HEK293 (cell line): ENCODE measurements at regions not wholly inside any gene's neighbourhood (a gene's known extent, or its start where the extent isn't known, plus 50 kb on each side); places are given as distances from the start of the nearest gene placed in this dataset.

Source experiments
- CTCF ChIA-PET: fragments of 350-600 bp; formaldehyde crosslinking; extraction: SDS; loops from one replicate; lab custom pipeline; 2021; ENCODE audit warnings: antibody characterized with exemption; lab: Yijun Ruan, JAX
- POLR2A ChIA-PET: fragments of 300-600 bp; formaldehyde crosslinking; extraction: SDS; loops from one replicate; lab custom pipeline; 2020; ENCODE audit warnings: antibody characterized with exemption, inconsistent platforms; lab: Yijun Ruan, JAX
- H3K27ac ChIP-seq: fragments of 200-500 bp; sonication (Bioruptor generic); 2 replicates; pipeline ENCODE4 v1.5.1; 2014; ENCODE audit warnings: low read depth, low read length, control low read depth, inconsistent platforms; ENCODE audit errors: extremely low read depth
- H3K36me3 ChIP-seq, 2 experiments: fragments of 200-500 bp in 1 of 2; sonication (Bioruptor generic) in 1 of 2; 1 replicate in 1 of 2; 2 replicates in 1 of 2; pipeline ENCODE4 v1.5.1; 2014 to 2017; ENCODE audit warnings: inconsistent platforms in 2 of 2, low read length in 2 of 2; ENCODE audit not compliant: control insufficient read depth in 2 of 2, insufficient read depth in 1 of 2
- H3K4me1 ChIP-seq: fragments of 200-500 bp; sonication (Bioruptor generic); 2 replicates; pipeline ENCODE4 v1.5.1; 2014; ENCODE audit warnings: mild to moderate bottlenecking, low read length, inconsistent platforms; ENCODE audit not compliant: control insufficient read depth, insufficient read depth
- H3K4me3 ChIP-seq: 2 replicates; pipeline ENCODE4 v1.5.1; 2011; ENCODE audit warnings: low read depth, mild to moderate bottlenecking, control low read depth, low read length, moderate library complexity
- H3K9me3 ChIP-seq: fragments of 200-500 bp; sonication (Bioruptor generic); 2 replicates; pipeline ENCODE4 v1.5.1; 2014; ENCODE audit warnings: low read depth, low read length, inconsistent platforms; ENCODE audit not compliant: control insufficient read depth, insufficient read depth
- KLF10 ChIP-seq: fragments of 450-650 bp; IDR thresholded peaks from 2 replicates; pipeline ENCODE4 v1.5.1; 2018; ENCODE audit warnings: missing biosample characterization, mild to moderate bottlenecking, missing genetic modification characterization
- KLF8 ChIP-seq: fragments of 450-650 bp; formaldehyde crosslinking; IDR thresholded peaks from 2 replicates; pipeline ENCODE4 v1.5.1; 2016; ENCODE audit warnings: missing biosample characterization, missing genetic modification characterization
- KLF9 ChIP-seq: fragments of 450-650 bp; formaldehyde crosslinking; IDR thresholded peaks from 2 replicates; pipeline ENCODE4 v1.5.1; 2016; ENCODE audit warnings: missing biosample characterization, missing genetic modification characterization, low read depth
- MEIS1 ChIP-seq: sonication (generic); formaldehyde crosslinking; IDR thresholded peaks from 2 replicates; pipeline ENCODE4 v1.8.1; 2022; ENCODE audit warnings: missing genetic modification reagents, mild to moderate bottlenecking, borderline replicate concordance
- TRIM28 ChIP-seq: IDR thresholded peaks from 2 replicates; pipeline ENCODE4 v1.6.1; 2011; ENCODE audit warnings: low read length, control low read depth, borderline replicate concordance
- ZFHX2 ChIP-seq: fragments of 450-650 bp; formaldehyde crosslinking; conservative IDR thresholded peaks from 2 replicates; pipeline ENCODE4 v1.5.1; 2016; ENCODE audit warnings: missing biosample characterization, missing genetic modification characterization
- ZNF114 ChIP-seq: fragments of 450-650 bp; formaldehyde crosslinking; IDR thresholded peaks from 2 replicates; pipeline ENCODE4 v1.5.0; 2017; ENCODE audit warnings: missing biosample characterization, missing genetic modification characterization
- ZNF155 ChIP-seq: fragments of 450-650 bp; formaldehyde crosslinking; IDR thresholded peaks from 2 replicates; pipeline ENCODE4 v1.5.1; 2016; ENCODE audit warnings: missing biosample characterization, missing genetic modification characterization
- ZNF16 ChIP-seq: fragments of 450-650 bp; formaldehyde crosslinking; IDR thresholded peaks from 2 replicates; pipeline ENCODE4 v1.5.1; 2016; ENCODE audit warnings: low read depth, missing biosample characterization, missing genetic modification characterization
- ZNF221 ChIP-seq: fragments of 450-650 bp; formaldehyde crosslinking; IDR thresholded peaks from 2 replicates; pipeline ENCODE4 v1.5.1; 2017; ENCODE audit warnings: missing biosample characterization, missing genetic modification characterization, borderline replicate concordance
- ZNF366 ChIP-seq: fragments of 450-650 bp; formaldehyde crosslinking; conservative IDR thresholded peaks from 2 replicates; pipeline ENCODE4 v1.5.1; 2016; ENCODE audit warnings: missing biosample characterization, missing genetic modification characterization
- ZNF37A ChIP-seq: fragments of 450-650 bp; IDR thresholded peaks from 2 replicates; pipeline ENCODE4 v1.5.1; 2018; ENCODE audit warnings: missing biosample characterization, missing genetic modification characterization
- ZNF423 ChIP-seq: fragments of 450-650 bp; formaldehyde crosslinking; IDR thresholded peaks from 2 replicates; pipeline ENCODE4 v1.5.1; 2016; ENCODE audit warnings: missing biosample characterization, missing genetic modification characterization
- ZNF473 ChIP-seq: fragments of 450-650 bp; formaldehyde crosslinking; IDR thresholded peaks from 2 replicates; pipeline ENCODE4 v1.5.1; 2017; ENCODE audit warnings: missing biosample characterization, missing genetic modification characterization
- ZNF530 ChIP-seq: fragments of 450-650 bp; formaldehyde crosslinking; IDR thresholded peaks from 2 replicates; pipeline ENCODE4 v1.5.1; 2016; ENCODE audit warnings: low read depth, missing biosample characterization, missing genetic modification characterization
- ZNF558 ChIP-seq: fragments of 450-650 bp; formaldehyde crosslinking; IDR thresholded peaks from 2 replicates; pipeline ENCODE4 v1.5.1; 2016; ENCODE audit warnings: missing biosample characterization, missing genetic modification characterization
- ZNF600 ChIP-seq: fragments of 450-650 bp; formaldehyde crosslinking; IDR thresholded peaks from 2 replicates; pipeline ENCODE4 v1.5.1; 2016; ENCODE audit warnings: missing biosample characterization, missing genetic modification characterization
- ZNF610 ChIP-seq: fragments of 450-650 bp; formaldehyde crosslinking; IDR thresholded peaks from 2 replicates; pipeline ENCODE4 v1.5.1; 2016; ENCODE audit warnings: missing biosample characterization, missing genetic modification characterization, borderline replicate concordance
- ZNF747 ChIP-seq: fragments of 450-650 bp; formaldehyde crosslinking; IDR thresholded peaks from 2 replicates; pipeline ENCODE4 v1.5.1; 2016; ENCODE audit warnings: missing biosample characterization, missing genetic modification characterization
- ZNF776 ChIP-seq: fragments of 450-650 bp; formaldehyde crosslinking; IDR thresholded peaks from 2 replicates; pipeline ENCODE4 v1.5.0; 2017; ENCODE audit warnings: missing biosample characterization, missing genetic modification characterization, borderline replicate concordance
- ZNF785 ChIP-seq: fragments of 450-650 bp; formaldehyde crosslinking; IDR thresholded peaks from 2 replicates; pipeline ENCODE4 v1.5.1; 2016; ENCODE audit warnings: missing biosample characterization, missing genetic modification characterization
- ZNF792 ChIP-seq: fragments of 450-650 bp; formaldehyde crosslinking; IDR thresholded peaks from 2 replicates; pipeline ENCODE4 v1.5.1; 2016; ENCODE audit warnings: missing biosample characterization, missing genetic modification characterization
- TF ChIP-seq, protein P1 (sequence below): fragments of 450-650 bp; formaldehyde crosslinking; IDR thresholded peaks from 2 replicates; pipeline ENCODE4 v1.5.1; 2017; ENCODE audit warnings: missing biosample characterization, missing genetic modification characterization
- TF ChIP-seq, protein P2 (sequence below): fragments of 450-650 bp; formaldehyde crosslinking; IDR thresholded peaks from 2 replicates; pipeline ENCODE4 v1.5.1; 2017; ENCODE audit warnings: missing biosample characterization, missing genetic modification characterization
- TF ChIP-seq, protein P3 (sequence below): fragments of 450-650 bp; formaldehyde crosslinking; IDR thresholded peaks from 2 replicates; pipeline ENCODE4 v1.5.1; 2017; ENCODE audit warnings: missing biosample characterization, missing genetic modification characterization
- TF ChIP-seq, protein P4 (sequence below): fragments of 450-650 bp; formaldehyde crosslinking; IDR thresholded peaks from 2 replicates; pipeline ENCODE4; 2016; ENCODE audit warnings: missing biosample characterization, missing genetic modification characterization
- TF ChIP-seq, protein P5 (sequence below): IDR thresholded peaks from 2 replicates; pipeline ENCODE4 v1.6.1; 2011; ENCODE audit warnings: mild to moderate bottlenecking, low read depth, low read length, borderline replicate concordance

DNA sequence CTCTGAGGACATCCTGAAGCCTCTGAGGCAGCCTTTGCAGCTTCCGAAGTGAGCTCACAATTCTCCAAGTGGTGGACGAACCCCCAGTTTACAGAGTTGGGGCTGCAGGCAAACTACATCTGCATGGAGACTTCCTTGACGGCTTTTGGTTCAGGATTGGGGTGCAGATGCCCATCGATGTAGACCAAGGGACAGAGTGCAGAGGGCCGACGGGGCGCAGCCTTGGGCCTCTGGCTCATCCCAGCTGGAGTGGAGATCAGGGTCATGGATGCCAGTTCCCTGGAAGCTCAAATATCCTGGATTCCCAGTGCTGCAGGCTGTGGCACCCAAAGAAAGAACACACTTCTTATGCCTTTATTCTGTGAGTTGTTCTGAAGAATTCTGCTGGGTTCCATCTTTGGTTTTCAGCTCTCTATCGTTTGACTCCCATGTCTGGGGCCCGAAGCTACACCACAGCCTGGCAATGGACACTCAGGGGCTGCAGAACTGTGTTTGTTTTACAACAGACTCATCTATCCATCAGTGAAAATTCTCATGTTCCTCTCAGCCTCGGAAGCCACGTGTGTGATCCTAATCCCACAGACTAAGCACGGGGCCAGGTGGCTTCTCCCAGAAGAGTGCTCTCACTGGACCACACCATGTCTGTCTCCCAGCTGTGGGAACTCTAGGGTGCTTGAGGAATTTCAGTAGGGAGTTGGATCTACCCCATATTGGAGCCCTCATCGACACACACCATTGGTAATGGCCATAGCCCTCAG lies 414.1 kb upstream of the MYT1L start (continued):
- TF ChIP-seq, protein P1, sequence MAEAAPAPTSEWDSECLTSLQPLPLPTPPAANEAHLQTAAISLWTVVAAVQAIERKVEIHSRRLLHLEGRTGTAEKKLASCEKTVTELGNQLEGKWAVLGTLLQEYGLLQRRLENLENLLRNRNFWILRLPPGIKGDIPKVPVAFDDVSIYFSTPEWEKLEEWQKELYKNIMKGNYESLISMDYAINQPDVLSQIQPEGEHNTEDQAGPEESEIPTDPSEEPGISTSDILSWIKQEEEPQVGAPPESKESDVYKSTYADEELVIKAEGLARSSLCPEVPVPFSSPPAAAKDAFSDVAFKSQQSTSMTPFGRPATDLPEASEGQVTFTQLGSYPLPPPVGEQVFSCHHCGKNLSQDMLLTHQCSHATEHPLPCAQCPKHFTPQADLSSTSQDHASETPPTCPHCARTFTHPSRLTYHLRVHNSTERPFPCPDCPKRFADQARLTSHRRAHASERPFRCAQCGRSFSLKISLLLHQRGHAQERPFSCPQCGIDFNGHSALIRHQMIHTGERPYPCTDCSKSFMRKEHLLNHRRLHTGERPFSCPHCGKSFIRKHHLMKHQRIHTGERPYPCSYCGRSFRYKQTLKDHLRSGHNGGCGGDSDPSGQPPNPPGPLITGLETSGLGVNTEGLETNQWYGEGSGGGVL (tag by site-specific recombination): no peak
- no peak for TF ChIP-seq ZNF600 (tag by site-specific recombination)

DNA sequence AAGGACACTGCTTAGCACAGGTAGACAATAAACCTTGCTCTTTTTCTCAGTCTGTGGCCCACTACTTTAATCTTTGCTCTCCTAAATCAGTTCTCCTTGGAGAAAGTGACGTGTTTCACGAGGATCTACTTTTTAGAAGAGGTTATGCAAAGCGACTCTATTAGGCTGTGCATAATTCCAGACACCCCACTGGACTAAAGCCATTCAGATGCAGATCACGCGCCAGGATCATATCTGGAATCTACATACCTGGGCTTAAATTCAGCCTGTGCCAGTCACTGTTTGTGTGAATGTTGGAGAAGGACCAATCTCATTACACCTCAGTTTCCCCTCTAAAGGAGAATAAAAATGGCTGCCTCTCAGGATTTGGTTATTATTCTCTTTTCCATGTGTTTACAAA lies 413.0 kb upstream of the MYT1L start:
- TF ChIP-seq, protein P2, sequence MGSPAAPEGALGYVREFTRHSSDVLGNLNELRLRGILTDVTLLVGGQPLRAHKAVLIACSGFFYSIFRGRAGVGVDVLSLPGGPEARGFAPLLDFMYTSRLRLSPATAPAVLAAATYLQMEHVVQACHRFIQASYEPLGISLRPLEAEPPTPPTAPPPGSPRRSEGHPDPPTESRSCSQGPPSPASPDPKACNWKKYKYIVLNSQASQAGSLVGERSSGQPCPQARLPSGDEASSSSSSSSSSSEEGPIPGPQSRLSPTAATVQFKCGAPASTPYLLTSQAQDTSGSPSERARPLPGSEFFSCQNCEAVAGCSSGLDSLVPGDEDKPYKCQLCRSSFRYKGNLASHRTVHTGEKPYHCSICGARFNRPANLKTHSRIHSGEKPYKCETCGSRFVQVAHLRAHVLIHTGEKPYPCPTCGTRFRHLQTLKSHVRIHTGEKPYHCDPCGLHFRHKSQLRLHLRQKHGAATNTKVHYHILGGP (tag by site-specific recombination): no peak
- no peak for TF ChIP-seq ZNF785 (tag by site-specific recombination)
- no peak for TF ChIP-seq ZNF114 (tag by site-specific recombination)
- no peak for TF ChIP-seq KLF8 (tag by site-specific recombination)
- TF ChIP-seq ZNF792 (tag by site-specific recombination): no peak
- TF ChIP-seq, protein P3, sequence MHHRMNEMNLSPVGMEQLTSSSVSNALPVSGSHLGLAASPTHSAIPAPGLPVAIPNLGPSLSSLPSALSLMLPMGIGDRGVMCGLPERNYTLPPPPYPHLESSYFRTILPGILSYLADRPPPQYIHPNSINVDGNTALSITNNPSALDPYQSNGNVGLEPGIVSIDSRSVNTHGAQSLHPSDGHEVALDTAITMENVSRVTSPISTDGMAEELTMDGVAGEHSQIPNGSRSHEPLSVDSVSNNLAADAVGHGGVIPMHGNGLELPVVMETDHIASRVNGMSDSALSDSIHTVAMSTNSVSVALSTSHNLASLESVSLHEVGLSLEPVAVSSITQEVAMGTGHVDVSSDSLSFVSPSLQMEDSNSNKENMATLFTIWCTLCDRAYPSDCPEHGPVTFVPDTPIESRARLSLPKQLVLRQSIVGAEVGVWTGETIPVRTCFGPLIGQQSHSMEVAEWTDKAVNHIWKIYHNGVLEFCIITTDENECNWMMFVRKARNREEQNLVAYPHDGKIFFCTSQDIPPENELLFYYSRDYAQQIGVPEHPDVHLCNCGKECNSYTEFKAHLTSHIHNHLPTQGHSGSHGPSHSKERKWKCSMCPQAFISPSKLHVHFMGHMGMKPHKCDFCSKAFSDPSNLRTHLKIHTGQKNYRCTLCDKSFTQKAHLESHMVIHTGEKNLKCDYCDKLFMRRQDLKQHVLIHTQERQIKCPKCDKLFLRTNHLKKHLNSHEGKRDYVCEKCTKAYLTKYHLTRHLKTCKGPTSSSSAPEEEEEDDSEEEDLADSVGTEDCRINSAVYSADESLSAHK (tag by site-specific recombination): no peak
- no peak for TF ChIP-seq ZNF155 (tag by site-specific recombination)
- TF ChIP-seq ZNF473 (tag by site-specific recombination): no peak
- no peak for TF ChIP-seq ZNF747 (tag by site-specific recombination)
- TF ChIP-seq TRIM28: no peak
- no peaks in the 10 kb centered on the region for H3K36me3 ChIP-seq
- H3K4me3 ChIP-seq: no peak overlapping the region
- CTCF ChIA-PET: no interaction called here
- POLR2A ChIA-PET: no interaction called here
- no peaks in the 10 kb centered on the region for H3K9me3 ChIP-seq
- no peak overlapping the region for H3K27ac ChIP-seq
- H3K4me1 ChIP-seq: no peaks in the 10 kb centered on the region

DNA sequence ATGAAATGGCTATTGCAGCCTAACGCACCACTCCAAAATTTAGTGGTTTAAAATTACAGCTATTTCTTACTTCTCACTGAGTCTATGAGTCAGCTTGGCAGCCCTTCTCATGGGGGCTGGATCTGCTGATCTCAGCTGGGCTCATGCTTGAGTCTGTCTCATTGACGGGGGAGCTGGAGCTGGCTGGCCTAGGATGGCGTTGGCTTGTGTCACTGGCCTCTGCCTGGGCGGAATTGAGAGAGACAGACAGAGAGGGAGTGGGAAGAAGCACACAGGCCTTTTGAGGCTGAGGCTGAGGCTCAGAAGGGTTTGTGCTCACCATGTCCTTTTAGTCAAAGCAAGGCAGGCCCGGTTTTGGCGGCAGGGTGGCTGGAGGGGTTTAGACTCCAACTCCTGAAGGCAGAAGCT lies 412.1 kb upstream of the MYT1L start:
- Histone ChIP-seq H3K9me3 (no peaks in the 10 kb centered on the region), H3K36me3 (no peaks in the 10 kb centered on the region), H3K4me1 (no peaks in the 10 kb centered on the region), H3K27ac (no peak overlapping the region), H3K4me3 (no peak overlapping the region)
- ChIA-PET POLR2A (no interaction called here), CTCF (interaction anchor here (1.0 kb wide), 1 partner anchor 11 kb away, joined by 3 read pairs; no protein-coding TSS in a partner anchor)
- TF ChIP-seq ZFHX2 (tag by site-specific recombination) (no peak), KLF10 (tag by site-specific recombination) (no peak), ZNF37A (no peak), ZNF423 (tag by site-specific recombination) (no peak), ZNF785 (tag by site-specific recombination) (no peak), KLF9 (tag by site-specific recombination) (no peak), ZNF610 (tag by site-specific recombination) (no peak), ZNF530 (tag by site-specific recombination) (no peak), ZNF776 (tag by site-specific recombination) (no peak), ZNF558 (tag by site-specific recombination) (no peak), ZNF366 (tag by site-specific recombination) (no peak), MEIS1 (CRISPR knock-in tag) (no peak), ZNF16 (tag by site-specific recombination) (no peak), ZNF221 (tag by site-specific recombination) (no peak)
- TF ChIP-seq, protein P4, sequence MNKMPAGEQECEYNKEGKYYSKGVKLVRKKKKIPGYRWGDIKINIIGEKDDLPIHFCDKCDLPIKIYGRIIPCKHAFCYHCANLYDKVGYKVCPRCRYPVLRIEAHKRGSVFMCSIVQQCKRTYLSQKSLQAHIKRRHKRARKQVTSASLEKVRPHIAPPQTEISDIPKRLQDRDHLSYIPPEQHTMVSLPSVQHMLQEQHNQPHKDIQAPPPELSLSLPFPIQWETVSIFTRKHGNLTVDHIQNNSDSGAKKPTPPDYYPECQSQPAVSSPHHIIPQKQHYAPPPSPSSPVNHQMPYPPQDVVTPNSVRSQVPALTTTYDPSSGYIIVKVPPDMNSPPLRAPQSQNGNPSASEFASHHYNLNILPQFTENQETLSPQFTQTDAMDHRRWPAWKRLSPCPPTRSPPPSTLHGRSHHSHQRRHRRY (tag by site-specific recombination): no peak
- TF ChIP-seq, protein P5, sequence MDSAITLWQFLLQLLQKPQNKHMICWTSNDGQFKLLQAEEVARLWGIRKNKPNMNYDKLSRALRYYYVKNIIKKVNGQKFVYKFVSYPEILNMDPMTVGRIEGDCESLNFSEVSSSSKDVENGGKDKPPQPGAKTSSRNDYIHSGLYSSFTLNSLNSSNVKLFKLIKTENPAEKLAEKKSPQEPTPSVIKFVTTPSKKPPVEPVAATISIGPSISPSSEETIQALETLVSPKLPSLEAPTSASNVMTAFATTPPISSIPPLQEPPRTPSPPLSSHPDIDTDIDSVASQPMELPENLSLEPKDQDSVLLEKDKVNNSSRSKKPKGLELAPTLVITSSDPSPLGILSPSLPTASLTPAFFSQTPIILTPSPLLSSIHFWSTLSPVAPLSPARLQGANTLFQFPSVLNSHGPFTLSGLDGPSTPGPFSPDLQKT: no peak
